Fibroblast of lung (primary cell): ENCODE measurements at regions not wholly inside any gene's neighbourhood (a gene's known extent, or its start where the extent isn't known, plus 50 kb on each side); places are given as distances from the start of the nearest gene placed in this dataset.

Experiments used
- DNase-seq, 2 donors: peaks; one replicate each; pipeline versions ENCODE4 v3.0.0 to v3.0.0-alpha.2; 2010; ENCODE audit warnings: low read depth in 2 of 2
- H2AFZ ChIP-seq: 2 replicates; pipeline ENCODE4 v1.5.1; 2012; ENCODE audit warnings: low read length, control low read depth, inconsistent platforms
- H3K27ac ChIP-seq: 2 replicates; pipeline ENCODE4 v1.5.1; 2011; ENCODE audit warnings: low read length, control low read depth; ENCODE audit not compliant: insufficient read depth
- H3K27me3 ChIP-seq: 2 replicates; pipeline ENCODE4 v1.5.1; 2011; ENCODE audit warnings: mild to moderate bottlenecking, low read length; ENCODE audit not compliant: control insufficient read depth, insufficient read depth
- H3K36me3 ChIP-seq: 2 replicates; pipeline ENCODE4 v1.5.1; 2011; ENCODE audit warnings: low read length; ENCODE audit not compliant: control insufficient read depth, insufficient read depth
- H3K4me1 ChIP-seq: 2 replicates; pipeline ENCODE4 v1.5.1; 2011; ENCODE audit warnings: low read length; ENCODE audit not compliant: control insufficient read depth, insufficient read depth; ENCODE audit errors: extremely low read depth
- H3K4me2 ChIP-seq: 2 replicates; pipeline ENCODE4 v1.5.1; 2011; ENCODE audit warnings: low read length, control low read depth; ENCODE audit not compliant: insufficient read depth; ENCODE audit errors: extremely low read depth
- H3K4me3 ChIP-seq, 4 experiments: fragments of 200-600 bp in 1 of 4; sonication (generic) in 1 of 4; replicated peaks in 1 of 4; 2 replicates each; pipeline ENCODE4 v1.5.1; 2011 to 2016; ENCODE audit warnings: low read length in 4 of 4, low read depth in 3 of 4, mild to moderate bottlenecking in 3 of 4, control low read depth in 2 of 4, inconsistent platforms in 1 of 4, mixed read lengths in 1 of 4; ENCODE audit not compliant: insufficient read depth in 1 of 4; ENCODE audit errors: control extremely low read depth in 1 of 4
- H3K79me2 ChIP-seq: 2 replicates; pipeline ENCODE4 v1.5.1; 2012; ENCODE audit warnings: mild to moderate bottlenecking, low read length, inconsistent platforms; ENCODE audit not compliant: control insufficient read depth, insufficient read depth
- H3K9ac ChIP-seq: 2 replicates; pipeline ENCODE4 v1.5.1; 2011; ENCODE audit warnings: mild to moderate bottlenecking, low read length, control low read depth; ENCODE audit not compliant: insufficient read depth
- H3K9me3 ChIP-seq: 2 replicates; pipeline ENCODE4 v1.5.1; 2012; ENCODE audit warnings: low read depth, low read length; ENCODE audit not compliant: control insufficient read depth, insufficient read depth
- H4K20me1 ChIP-seq: 2 replicates; pipeline ENCODE4 v1.5.1; 2011; ENCODE audit warnings: low read length; ENCODE audit not compliant: control insufficient read depth, insufficient read depth; ENCODE audit errors: extremely low read depth
- EZH2 ChIP-seq: IDR thresholded peaks from 2 replicates; pipeline ENCODE4 v1.5.1; 2012; ENCODE audit warnings: low read length, control low read depth, mild to moderate bottlenecking; ENCODE audit errors: missing control alignments
- TF ChIP-seq, protein P1 (sequence below), 2 donors: IDR thresholded peaks in 1 of 2; conservative IDR thresholded peaks in 1 of 2; 1 replicate in 1 of 2; 2 replicates in 1 of 2; pipeline ENCODE4 v1.5.1; 2011 to 2012; ENCODE audit warnings: low read length in 2 of 2, control low read depth in 1 of 2, inconsistent platforms in 1 of 2, low read depth in 1 of 2, mild to moderate bottlenecking in 1 of 2

DNA sequence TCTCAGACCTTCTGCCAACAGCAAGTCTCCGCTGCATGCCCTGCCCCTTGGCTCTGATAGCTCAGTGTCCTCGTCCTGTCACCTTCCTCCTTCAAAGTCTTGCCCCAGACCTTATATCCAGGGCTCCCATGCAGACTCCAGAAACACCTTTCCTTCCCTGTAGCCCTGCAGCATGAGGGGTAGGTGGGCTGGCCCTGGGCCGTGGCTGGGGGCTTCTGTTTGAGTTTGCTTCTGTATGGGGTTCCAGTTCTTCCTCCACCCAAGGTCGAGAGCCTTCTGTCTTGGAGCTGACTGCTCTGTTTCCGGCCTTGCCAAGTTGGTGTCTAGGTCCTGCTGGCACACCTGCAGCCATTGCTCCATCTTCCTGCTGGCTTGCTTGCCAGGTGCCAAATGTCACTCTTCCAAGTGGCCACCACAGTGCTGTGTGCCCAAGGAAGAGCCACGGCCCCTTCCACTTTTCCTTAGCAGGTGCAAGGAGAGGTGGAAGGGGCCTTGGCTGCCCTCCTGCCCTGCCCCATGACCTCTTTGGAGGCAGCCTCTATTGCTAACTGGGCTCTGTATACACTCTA is 74.8 kb upstream of the NECTIN1 start:
- Histone ChIP-seq H3K4me3 (no peak overlapping the region), H3K79me2 (no peaks in the 10 kb centered on the region), H3K9ac (no peak overlapping the region), H4K20me1 (no peaks in the 10 kb centered on the region), H3K36me3 (no peaks in the 10 kb centered on the region), H3K27ac (no peak overlapping the region), H3K4me2 (no peak overlapping the region), H3K4me1 (no peaks in the 10 kb centered on the region), H3K9me3 (no peaks in the 10 kb centered on the region), H3K27me3 (no peaks in the 10 kb centered on the region), H2AFZ (no peak overlapping the region)
- no peak for DNase-seq
- TF ChIP-seq, protein P1, sequence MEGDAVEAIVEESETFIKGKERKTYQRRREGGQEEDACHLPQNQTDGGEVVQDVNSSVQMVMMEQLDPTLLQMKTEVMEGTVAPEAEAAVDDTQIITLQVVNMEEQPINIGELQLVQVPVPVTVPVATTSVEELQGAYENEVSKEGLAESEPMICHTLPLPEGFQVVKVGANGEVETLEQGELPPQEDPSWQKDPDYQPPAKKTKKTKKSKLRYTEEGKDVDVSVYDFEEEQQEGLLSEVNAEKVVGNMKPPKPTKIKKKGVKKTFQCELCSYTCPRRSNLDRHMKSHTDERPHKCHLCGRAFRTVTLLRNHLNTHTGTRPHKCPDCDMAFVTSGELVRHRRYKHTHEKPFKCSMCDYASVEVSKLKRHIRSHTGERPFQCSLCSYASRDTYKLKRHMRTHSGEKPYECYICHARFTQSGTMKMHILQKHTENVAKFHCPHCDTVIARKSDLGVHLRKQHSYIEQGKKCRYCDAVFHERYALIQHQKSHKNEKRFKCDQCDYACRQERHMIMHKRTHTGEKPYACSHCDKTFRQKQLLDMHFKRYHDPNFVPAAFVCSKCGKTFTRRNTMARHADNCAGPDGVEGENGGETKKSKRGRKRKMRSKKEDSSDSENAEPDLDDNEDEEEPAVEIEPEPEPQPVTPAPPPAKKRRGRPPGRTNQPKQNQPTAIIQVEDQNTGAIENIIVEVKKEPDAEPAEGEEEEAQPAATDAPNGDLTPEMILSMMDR (conservative IDR thresholded peaks at IDR 0.05 in 1 of 2, IDR thresholded peaks at IDR 0.05 in 1 of 2; ENCODE audit: low read depth in 1 of 2, low read length in 2 of 2) = no peak
- TF ChIP-seq EZH2 = no peak

DNA sequence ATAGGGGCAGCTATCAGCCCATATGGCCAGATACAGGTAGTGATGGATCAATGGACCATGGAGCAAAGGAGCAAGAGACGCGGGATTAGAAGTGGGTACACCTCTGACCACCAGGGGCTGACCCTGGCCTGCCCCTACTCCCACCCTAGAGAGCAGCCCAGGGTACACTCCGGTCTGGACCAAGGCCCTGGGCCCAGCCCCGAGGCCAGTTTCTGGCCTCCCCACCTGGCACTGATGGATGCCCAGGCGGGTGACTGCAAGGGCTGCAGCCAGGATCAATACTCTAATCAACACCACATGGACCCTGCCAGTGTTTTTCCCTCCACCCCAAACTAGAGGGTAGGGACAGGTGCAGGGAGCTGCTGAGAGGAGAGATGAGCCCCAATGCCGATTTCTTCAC is 74.1 kb upstream of the NECTIN1 start:
- Histone ChIP-seq H3K36me3 (no peaks in the 10 kb centered on the region), H3K9me3 (no peaks in the 10 kb centered on the region), H3K4me1 (no peaks in the 10 kb centered on the region), H2AFZ (no peak overlapping the region), H3K79me2 (no peaks in the 10 kb centered on the region), H3K4me3 (no peak overlapping the region), H3K27me3 (no peaks in the 10 kb centered on the region), H3K9ac (no peak overlapping the region), H3K4me2 (no peak overlapping the region), H4K20me1 (no peaks in the 10 kb centered on the region), H3K27ac (no peak overlapping the region)
- TF ChIP-seq, protein P1 (conservative IDR thresholded peaks at IDR 0.05 in 1 of 2, IDR thresholded peaks at IDR 0.05 in 1 of 2; ENCODE audit: low read depth in 1 of 2, low read length in 2 of 2) = no peak
- DNase-seq = no peak

DNA sequence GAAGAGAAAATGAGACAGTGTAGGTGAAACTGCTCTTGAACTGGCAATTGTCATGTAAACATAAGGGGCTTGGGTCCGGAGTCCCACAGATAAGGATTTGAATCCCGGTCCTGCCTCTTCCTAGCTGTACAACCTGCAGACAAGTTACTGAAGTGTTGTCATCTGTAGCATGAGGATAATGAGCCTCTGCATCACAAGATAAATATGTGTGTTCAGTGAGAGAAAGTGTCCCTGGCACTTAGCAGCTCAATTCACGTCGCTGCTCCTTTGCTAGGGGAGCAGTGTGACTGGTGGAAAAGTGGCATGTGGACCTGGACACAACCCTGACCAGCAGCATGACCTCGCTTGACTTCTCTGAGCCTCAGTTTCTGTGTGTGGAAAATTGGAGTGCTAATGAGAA is 73.7 kb upstream of the NECTIN1 start:
- no peaks in the 10 kb centered on the region for H3K4me1 ChIP-seq
- no peaks in the 10 kb centered on the region for H3K36me3 ChIP-seq
- no peak overlapping the region for H3K4me2 ChIP-seq
- no peak overlapping the region for H3K27ac ChIP-seq
- H3K79me2 ChIP-seq = no peaks in the 10 kb centered on the region
- TF ChIP-seq, protein P1 (conservative IDR thresholded peaks at IDR 0.05 in 1 of 2, IDR thresholded peaks at IDR 0.05 in 1 of 2; ENCODE audit: low read depth in 1 of 2, low read length in 2 of 2) = no peak
- TF ChIP-seq EZH2 = no peak
- H3K27me3 ChIP-seq = no peaks in the 10 kb centered on the region
- no peak overlapping the region for H2AFZ ChIP-seq
- H4K20me1 ChIP-seq = no peaks in the 10 kb centered on the region
- H3K4me3 ChIP-seq = no peak overlapping the region
- no peak for DNase-seq
- H3K9me3 ChIP-seq = no peaks in the 10 kb centered on the region
- no peak overlapping the region for H3K9ac ChIP-seq
